GM12873 (cell line): ENCODE measurements at regions not wholly inside any gene's neighbourhood (a gene's known extent, or its start where the extent isn't known, plus 50 kb on each side); places are given as distances from the start of the nearest gene placed in this dataset.

Experiments
- CTCF ChIP-seq: IDR thresholded peaks from 2 replicates; pipeline ENCODE4 v1.5.1; 2012; ENCODE audit warnings: low read depth, mild to moderate bottlenecking, moderate library complexity, low read length, control low read depth; ENCODE audit not compliant: insufficient read depth; ENCODE audit errors: missing control alignments

- TF ChIP-seq CTCF: no peak
Observed at GRCh38 chr10:91076991-91077548, 143.4 kb upstream of the PCGF5 start.

- TF ChIP-seq CTCF: no peak
Observed at GRCh38 chr10:91077549-91078071, 142.9 kb upstream of the PCGF5 start.

GRCh38 chr10:91080776-91081175, 139.7 kb upstream of the PCGF5 start:
- no peak for TF ChIP-seq CTCF

- TF ChIP-seq CTCF: no peak
Observed at GRCh38 chr10:91082447-91082846, 138.0 kb upstream of the PCGF5 start.

GRCh38 chr10:91088300-91089140, 131.9 kb upstream of the PCGF5 start:
- peak; percentile 4 for TF ChIP-seq CTCF

- TF ChIP-seq CTCF: peak; percentile 49
Observed at GRCh38 chr10:91090761-91091529, 129.5 kb upstream of the PCGF5 start.

GRCh38 chr10:91091780-91092179, 128.7 kb upstream of the PCGF5 start:
- no peak for TF ChIP-seq CTCF
